Naive thymus-derived CD4-positive, alpha-beta T cell (primary cell): ENCODE measurements at regions not wholly inside any gene's neighbourhood (a gene's known extent, or its start where the extent isn't known, plus 50 kb on each side); places are given as distances from the start of the nearest gene placed in this dataset.
"Not testable (repeated sequence)": the region's sequence is repeated elsewhere in the genome, so short reads cannot be mapped to it uniquely, and the experiment has no call there.

ENCODE experiments used
- ATAC-seq: fragments of 150-1000 bp; cut with Tn5 transposase; 2 replicates; pipeline ENCODE4 v1.10.0; 2021; ENCODE audit warnings: mild to moderate bottlenecking, moderate library complexity
- CTCF ChIA-PET: fragments of 350-600 bp; sonication (Branson Sonifier 250); formaldehyde crosslinking; loops from one replicate; lab custom pipeline; 2021; ENCODE audit warnings: antibody characterized with exemption; lab: Charles Lee
- POLR2A ChIA-PET: fragments of 350-600 bp; sonication (Branson Sonifier 250); formaldehyde crosslinking; loops from one replicate; lab custom pipeline; 2021; ENCODE audit warnings: antibody characterized with exemption, inconsistent platforms; lab: Charles Lee
- DNase-seq, 9 donors: peaks; one replicate each; pipeline versions ENCODE4 v3.0.0 to v3.0.0-alpha.2; 2020 to 2022; ENCODE audit warnings: mixed read lengths in 1 of 9
- H3K27ac ChIP-seq: one replicate; pipeline ENCODE4 v1.7.0; 2013; ENCODE audit warnings: mild to moderate bottlenecking, low read depth, low read length, moderate library complexity
- H3K27me3 ChIP-seq, 2 donors: one replicate each; pipeline ENCODE4 v1.7.0; 2013; ENCODE audit warnings: low read length in 2 of 2, mild to moderate bottlenecking in 2 of 2, moderate library complexity in 2 of 2; ENCODE audit not compliant: control insufficient read depth in 2 of 2, insufficient read depth in 2 of 2
- H3K36me3 ChIP-seq, 3 experiments: 1 replicate in 2 of 3; 2 replicates in 1 of 3; pipeline ENCODE4 v1.7.0; 2013; ENCODE audit warnings: low read length in 3 of 3, mild to moderate bottlenecking in 3 of 3, moderate library complexity in 1 of 3; ENCODE audit not compliant: insufficient read depth in 3 of 3, control insufficient read depth in 2 of 3
- H3K4me1 ChIP-seq, 2 donors: one replicate each; pipeline ENCODE4 v1.7.0; 2013; ENCODE audit warnings: low read length in 2 of 2, mild to moderate bottlenecking in 2 of 2, moderate library complexity in 1 of 2; ENCODE audit not compliant: control insufficient read depth in 2 of 2, insufficient read depth in 2 of 2
- H3K4me3 ChIP-seq: 2 replicates; pipeline ENCODE4 v1.7.0; 2013; ENCODE audit warnings: mild to moderate bottlenecking, low read length
- H3K9me3 ChIP-seq, 3 experiments: 1 replicate in 2 of 3; 2 replicates in 1 of 3; pipeline ENCODE4 v1.7.0; 2013; ENCODE audit warnings: low read length in 3 of 3; ENCODE audit not compliant: control insufficient read depth in 2 of 3
- H3K27ac Mint-ChIP-seq, 9 donors: one replicate each; pipeline ENCODE4 v1.8.0; 2020 to 2022; ENCODE audit warnings: mixed read lengths in 9 of 9, mild to moderate bottlenecking in 8 of 9, moderate library complexity in 5 of 9, inconsistent platforms in 2 of 9
- H3K27me3 Mint-ChIP-seq, 5 donors: one replicate each; pipeline ENCODE4 v1.8.0; 2021 to 2022; ENCODE audit warnings: mixed read lengths in 5 of 5, mild to moderate bottlenecking in 1 of 5
- H3K36me3 Mint-ChIP-seq, 5 donors: one replicate each; pipeline ENCODE4 v1.8.0; 2020 to 2022; ENCODE audit warnings: mixed read lengths in 5 of 5, mild to moderate bottlenecking in 3 of 5, inconsistent platforms in 1 of 5
- H3K4me1 Mint-ChIP-seq, 7 donors: one replicate each; pipeline ENCODE4 v1.8.0; 2020 to 2022; ENCODE audit warnings: mixed read lengths in 7 of 7, mild to moderate bottlenecking in 3 of 7, inconsistent platforms in 1 of 7
- H3K4me3 Mint-ChIP-seq, 10 donors: one replicate each; pipeline ENCODE4 v1.8.0; 2020 to 2022; ENCODE audit warnings: mild to moderate bottlenecking in 10 of 10, mixed read lengths in 10 of 10, moderate library complexity in 6 of 10, inconsistent platforms in 2 of 10
- H3K9me3 Mint-ChIP-seq, 11 donors: one replicate each; pipeline ENCODE4 v1.8.0; 2020 to 2022; ENCODE audit warnings: mixed read lengths in 11 of 11, mild to moderate bottlenecking in 4 of 11, inconsistent platforms in 1 of 11, moderate library complexity in 1 of 11
- intact Hi-C, 2 donors: fragments of 100-400 bp; cut with micrococcal nuclease; formaldehyde crosslinking; loops; one replicate each; pipeline ENCODE4 v1.15.1; 2023

DNA sequence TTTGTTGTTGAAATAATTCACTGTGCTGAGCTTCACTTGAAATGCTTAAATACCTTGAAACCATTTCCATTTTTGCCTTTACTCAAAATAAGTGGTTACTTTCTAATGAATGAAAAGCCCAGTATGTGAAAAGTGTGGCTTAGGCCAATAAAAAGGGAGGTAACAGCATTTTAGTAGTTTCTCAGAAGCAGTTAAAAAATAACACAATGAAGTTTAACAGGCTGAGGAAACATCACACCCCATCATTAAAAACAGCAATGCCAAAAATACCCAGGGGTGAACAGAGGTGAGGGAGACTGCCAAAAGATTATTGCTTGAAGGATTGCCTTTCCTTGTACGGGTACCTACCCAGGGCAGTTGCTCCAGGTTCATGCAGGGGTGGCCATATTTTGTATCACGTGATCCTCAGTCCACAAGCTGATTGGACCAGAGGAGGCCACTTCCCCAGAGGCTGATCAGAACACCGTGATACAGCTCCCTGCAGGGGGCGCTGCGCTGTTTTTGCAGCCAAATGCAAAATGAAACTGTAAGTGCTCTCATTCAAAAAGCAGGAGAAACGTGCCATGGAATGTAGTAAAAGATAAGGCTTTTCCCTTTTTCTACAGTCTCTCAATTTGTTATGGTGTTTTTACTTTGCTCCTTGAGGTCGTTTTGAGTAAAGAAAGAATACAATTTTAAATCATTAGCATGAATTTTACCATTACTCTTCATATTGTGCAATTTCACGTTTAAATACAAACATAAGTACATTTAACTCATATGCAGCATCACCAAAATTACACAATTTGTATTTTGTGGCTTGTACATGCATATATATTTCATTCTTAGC is 70.2 kb upstream of the SH3BP4 start:
- intact Hi-C loops: loop anchor here in 1 of 2 donors (2.0 kb wide), 1 partner anchor 75 kb away; no protein-coding TSS in a partner anchor
- Mint-ChIP-seq H3K36me3 (peaks cover 0 to 3% (median 0%) of the 10 kb centered on the region in 5 donors), H3K9me3 (peaks cover 0 to 6% (median 0%) of the 10 kb centered on the region in 11 donors), H3K27me3 (peaks cover 0 to 31% (median 6%) of the 10 kb centered on the region in 5 donors), H3K4me1 (no peaks in the 10 kb centered on the region), H3K4me3 (no peak overlapping the region), H3K27ac (no peak overlapping the region)
- Histone ChIP-seq H3K9me3 (no peaks in the 10 kb centered on the region), H3K27me3 (no peaks in the 10 kb centered on the region), H3K4me3 (no peak overlapping the region), H3K4me1 (no peaks in the 10 kb centered on the region), H3K36me3 (no peaks in the 10 kb centered on the region), H3K27ac (no peak overlapping the region)
- DNase-seq: peak in 2 of 9 donors; percentile 13 to 36
- POLR2A ChIA-PET: no interaction called here
- ATAC-seq: peak; percentile 60
- CTCF ChIA-PET: no interaction called here

DNA sequence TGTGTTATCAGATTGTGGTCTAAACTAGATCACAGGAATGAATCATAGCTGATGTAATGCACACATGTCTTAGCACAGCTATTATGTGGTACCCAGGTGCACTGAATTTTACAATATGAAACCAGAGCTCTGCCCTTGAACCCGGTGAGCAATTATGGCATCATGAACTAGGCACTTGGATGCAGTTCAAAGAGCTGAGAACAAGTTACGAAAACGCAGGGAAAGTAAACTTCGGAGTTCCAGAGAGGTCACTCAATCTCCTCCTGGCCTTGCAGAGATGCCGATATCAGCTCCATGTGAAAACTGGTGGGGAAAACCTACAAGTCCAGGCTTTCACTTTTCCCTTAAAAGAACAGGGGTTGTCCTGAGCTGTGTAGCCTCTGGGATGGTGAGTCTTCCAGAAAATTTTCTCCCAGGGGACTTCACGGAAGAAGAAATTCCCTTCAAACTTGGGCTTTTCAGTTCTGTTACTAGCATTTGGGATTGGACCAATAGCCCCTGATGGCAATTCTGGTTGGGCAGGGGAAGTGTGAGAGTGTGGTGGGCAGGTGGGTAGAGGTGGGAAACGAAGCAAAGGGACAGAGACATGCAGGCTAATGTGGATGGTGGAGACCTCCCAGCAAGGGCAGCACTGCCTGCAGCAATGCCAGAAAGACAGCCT is 71.1 kb upstream of the SH3BP4 start:
- ChIA-PET CTCF (no interaction called here), POLR2A (no interaction called here)
- Histone ChIP-seq H3K27me3 (no peaks in the 10 kb centered on the region), H3K36me3 (no peaks in the 10 kb centered on the region), H3K4me1 (no peaks in the 10 kb centered on the region), H3K27ac (no peak overlapping the region), H3K4me3 (no peak overlapping the region), H3K9me3 (no peaks in the 10 kb centered on the region)
- ATAC-seq (no peak), DNase-seq (no peak)
- no peak overlapping the region for H3K27ac Mint-ChIP-seq
- H3K36me3 Mint-ChIP-seq: peaks cover 0 to 5% (median 0%) of the 10 kb centered on the region in 5 donors
- H3K27me3 Mint-ChIP-seq: peaks cover 6 to 33% (median 14%) of the 10 kb centered on the region in 5 donors
- peaks cover 0 to 6% (median 1%) of the 10 kb centered on the region in 11 donors for H3K9me3 Mint-ChIP-seq
- intact Hi-C loops: loop anchor here in 1 of 2 donors (2.0 kb wide), 1 partner anchor 74 kb away; no protein-coding TSS in a partner anchor
- no peaks in the 10 kb centered on the region for H3K4me1 Mint-ChIP-seq
- H3K4me3 Mint-ChIP-seq: no peak overlapping the region

GRCh38 chr2:234879671-234880455 is 72.0 kb upstream of the SH3BP4 start:
- Histone ChIP-seq H3K27ac (no peak overlapping the region), H3K4me1 (no peaks in the 10 kb centered on the region), H3K4me3 (no peak overlapping the region), H3K36me3 (no peaks in the 10 kb centered on the region), H3K27me3 (no peaks in the 10 kb centered on the region), H3K9me3 (no peaks in the 10 kb centered on the region)
- peaks cover 0 to 6% (median 1%) of the 10 kb centered on the region in 11 donors for H3K9me3 Mint-ChIP-seq
- H3K27me3 Mint-ChIP-seq: peaks cover 3 to 39% (median 15%) of the 10 kb centered on the region in 5 donors
- H3K36me3 Mint-ChIP-seq: peaks cover 0 to 5% (median 0%) of the 10 kb centered on the region in 5 donors
- no peak for ATAC-seq
- peaks cover 0 to 3% (median 0%) of the 10 kb centered on the region in 7 donors for H3K4me1 Mint-ChIP-seq
- CTCF ChIA-PET: no interaction called here
- no peak overlapping the region for H3K4me3 Mint-ChIP-seq
- no peak for DNase-seq
- no peak overlapping the region for H3K27ac Mint-ChIP-seq
- intact Hi-C loops: loop anchor here in 1 of 2 donors (2.0 kb wide), 1 partner anchor 73 kb away; no protein-coding TSS in a partner anchor
- POLR2A ChIA-PET: no interaction called here

GRCh38 chr2:234876621-234877020 is 75.2 kb upstream of the SH3BP4 start:
- H3K27ac ChIP-seq, H3K36me3 ChIP-seq, H3K4me3 ChIP-seq, intact Hi-C loops, POLR2A ChIA-PET, CTCF ChIA-PET, H3K27me3 ChIP-seq, H3K27ac Mint-ChIP-seq, H3K4me1 ChIP-seq, H3K36me3 Mint-ChIP-seq, ATAC-seq, H3K9me3 ChIP-seq, H3K4me3 Mint-ChIP-seq, H3K4me1 Mint-ChIP-seq, DNase-seq: not testable (repeated sequence)
- peaks cover 3 to 46% (median 15%) of the 10 kb centered on the region in 5 donors for H3K27me3 Mint-ChIP-seq
- peaks cover 0 to 16% (median 2%) of the 10 kb centered on the region in 11 donors for H3K9me3 Mint-ChIP-seq

GRCh38 chr2:234874347-234875046 is 77.3 kb upstream of the SH3BP4 start:
- Mint-ChIP-seq H3K36me3 (peaks cover 0 to 9% (median 0%) of the 10 kb centered on the region in 5 donors), H3K27me3 (peaks cover 3 to 46% (median 20%) of the 10 kb centered on the region in 5 donors), H3K4me1 (peaks cover 0 to 4% (median 0%) of the 10 kb centered on the region in 7 donors), H3K9me3 (peaks cover 0 to 16% (median 2%) of the 10 kb centered on the region in 11 donors), H3K4me3 (no peak overlapping the region), H3K27ac (no peak overlapping the region)
- ChIA-PET POLR2A (no interaction called here), CTCF (no interaction called here)
- Histone ChIP-seq H3K36me3 (no peaks in the 10 kb centered on the region), H3K4me3 (no peak overlapping the region), H3K4me1 (no peaks in the 10 kb centered on the region), H3K27me3 (no peaks in the 10 kb centered on the region), H3K27ac (no peak overlapping the region), H3K9me3 (no peaks in the 10 kb centered on the region)
- DNase-seq (no peak), ATAC-seq (no peak)
- intact Hi-C loops: no loop called here

DNA sequence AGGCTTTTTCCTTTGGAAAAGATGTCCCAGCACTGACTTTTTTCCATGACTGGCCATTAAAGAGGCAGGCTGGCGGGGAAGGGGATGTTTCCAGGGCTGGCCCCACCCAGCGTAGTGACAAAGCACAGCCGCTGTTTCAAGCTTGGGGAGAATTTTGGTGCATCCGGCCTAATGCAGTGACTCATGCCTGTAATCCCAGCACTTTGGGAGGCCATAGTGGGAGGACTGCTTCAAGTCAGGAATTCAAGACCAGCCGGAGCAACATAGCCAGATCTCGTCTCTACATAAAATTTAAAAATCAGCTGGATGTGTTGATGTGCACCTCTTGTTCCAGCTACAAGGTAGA is 78.0 kb upstream of the SH3BP4 start:
- no peak overlapping the region for H3K27ac ChIP-seq
- Mint-ChIP-seq H3K36me3 (peaks cover 0 to 9% (median 0%) of the 10 kb centered on the region in 5 donors), H3K4me3 (no peak overlapping the region), H3K27me3 (peaks cover 3 to 41% (median 15%) of the 10 kb centered on the region in 5 donors), H3K9me3 (peaks cover 0 to 16% (median 2%) of the 10 kb centered on the region in 11 donors), H3K27ac (no peak overlapping the region), H3K4me1 (peaks cover 0 to 4% (median 0%) of the 10 kb centered on the region in 7 donors)
- no peaks in the 10 kb centered on the region for H3K36me3 ChIP-seq
- CTCF ChIA-PET: no interaction called here
- no peaks in the 10 kb centered on the region for H3K9me3 ChIP-seq
- H3K27me3 ChIP-seq: no peaks in the 10 kb centered on the region
- no peaks in the 10 kb centered on the region for H3K4me1 ChIP-seq
- no peak overlapping the region for H3K4me3 ChIP-seq
- intact Hi-C loops: no loop called here
- ATAC-seq: no peak
- no peak for DNase-seq
- POLR2A ChIA-PET: no interaction called here
